Fibroblast of lung (primary cell): ENCODE measurements at regions not wholly inside any gene's neighbourhood (a gene's known extent, or its start where the extent isn't known, plus 50 kb on each side); places are given as distances from the start of the nearest gene placed in this dataset.

ENCODE experiments used
- EZH2 ChIP-seq: IDR thresholded peaks from 2 replicates; pipeline ENCODE4 v1.5.1; 2012; ENCODE audit warnings: low read length, control low read depth, mild to moderate bottlenecking; ENCODE audit errors: missing control alignments
- TF ChIP-seq, protein P1 (sequence below), 2 donors: IDR thresholded peaks in 1 of 2; conservative IDR thresholded peaks in 1 of 2; 1 replicate in 1 of 2; 2 replicates in 1 of 2; pipeline ENCODE4 v1.5.1; 2011 to 2012; ENCODE audit warnings: low read length in 2 of 2, control low read depth in 1 of 2, inconsistent platforms in 1 of 2, low read depth in 1 of 2, mild to moderate bottlenecking in 1 of 2

DNA sequence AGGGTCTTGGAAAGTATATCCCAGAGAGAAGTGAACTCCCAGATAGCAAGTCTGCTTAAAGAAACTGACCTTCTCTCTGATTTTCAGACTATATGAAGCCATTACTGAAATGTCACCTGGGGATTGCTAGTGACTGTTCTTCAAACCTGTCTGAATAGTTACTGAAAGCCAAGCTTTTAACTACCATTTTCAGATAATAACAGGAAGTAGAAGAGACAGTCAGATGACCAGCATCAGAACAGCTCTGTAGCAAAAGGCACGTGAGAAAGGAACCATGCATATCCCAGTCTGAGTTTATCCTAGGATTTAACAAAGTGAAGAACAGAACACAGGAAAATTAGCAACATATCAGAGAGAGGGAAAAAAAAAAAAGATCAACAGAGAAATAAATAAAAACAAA is 74.9 kb upstream of the SELENOP start:
- TF ChIP-seq, protein P1, sequence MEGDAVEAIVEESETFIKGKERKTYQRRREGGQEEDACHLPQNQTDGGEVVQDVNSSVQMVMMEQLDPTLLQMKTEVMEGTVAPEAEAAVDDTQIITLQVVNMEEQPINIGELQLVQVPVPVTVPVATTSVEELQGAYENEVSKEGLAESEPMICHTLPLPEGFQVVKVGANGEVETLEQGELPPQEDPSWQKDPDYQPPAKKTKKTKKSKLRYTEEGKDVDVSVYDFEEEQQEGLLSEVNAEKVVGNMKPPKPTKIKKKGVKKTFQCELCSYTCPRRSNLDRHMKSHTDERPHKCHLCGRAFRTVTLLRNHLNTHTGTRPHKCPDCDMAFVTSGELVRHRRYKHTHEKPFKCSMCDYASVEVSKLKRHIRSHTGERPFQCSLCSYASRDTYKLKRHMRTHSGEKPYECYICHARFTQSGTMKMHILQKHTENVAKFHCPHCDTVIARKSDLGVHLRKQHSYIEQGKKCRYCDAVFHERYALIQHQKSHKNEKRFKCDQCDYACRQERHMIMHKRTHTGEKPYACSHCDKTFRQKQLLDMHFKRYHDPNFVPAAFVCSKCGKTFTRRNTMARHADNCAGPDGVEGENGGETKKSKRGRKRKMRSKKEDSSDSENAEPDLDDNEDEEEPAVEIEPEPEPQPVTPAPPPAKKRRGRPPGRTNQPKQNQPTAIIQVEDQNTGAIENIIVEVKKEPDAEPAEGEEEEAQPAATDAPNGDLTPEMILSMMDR (conservative IDR thresholded peaks at IDR 0.05 in 1 of 2, IDR thresholded peaks at IDR 0.05 in 1 of 2; ENCODE audit: low read depth in 1 of 2, low read length in 2 of 2): no peak
- TF ChIP-seq EZH2: no peak
